ENCODE measurements at regions not wholly inside any gene's neighbourhood (a gene's known extent, or its start where the extent isn't known, plus 50 kb on each side); places are given as distances from the start of the nearest gene placed in this dataset.
A peak's percentile ranks its signal among the peaks of the same experiment; 100 is the strongest.
"Not testable (repeated sequence)": the region's sequence is repeated elsewhere in the genome, so short reads cannot be mapped to it uniquely, and the experiment has no call there.

- no peak overlapping the region for H3K27ac ChIP-seq
- TF ChIP-seq, protein P1, sequence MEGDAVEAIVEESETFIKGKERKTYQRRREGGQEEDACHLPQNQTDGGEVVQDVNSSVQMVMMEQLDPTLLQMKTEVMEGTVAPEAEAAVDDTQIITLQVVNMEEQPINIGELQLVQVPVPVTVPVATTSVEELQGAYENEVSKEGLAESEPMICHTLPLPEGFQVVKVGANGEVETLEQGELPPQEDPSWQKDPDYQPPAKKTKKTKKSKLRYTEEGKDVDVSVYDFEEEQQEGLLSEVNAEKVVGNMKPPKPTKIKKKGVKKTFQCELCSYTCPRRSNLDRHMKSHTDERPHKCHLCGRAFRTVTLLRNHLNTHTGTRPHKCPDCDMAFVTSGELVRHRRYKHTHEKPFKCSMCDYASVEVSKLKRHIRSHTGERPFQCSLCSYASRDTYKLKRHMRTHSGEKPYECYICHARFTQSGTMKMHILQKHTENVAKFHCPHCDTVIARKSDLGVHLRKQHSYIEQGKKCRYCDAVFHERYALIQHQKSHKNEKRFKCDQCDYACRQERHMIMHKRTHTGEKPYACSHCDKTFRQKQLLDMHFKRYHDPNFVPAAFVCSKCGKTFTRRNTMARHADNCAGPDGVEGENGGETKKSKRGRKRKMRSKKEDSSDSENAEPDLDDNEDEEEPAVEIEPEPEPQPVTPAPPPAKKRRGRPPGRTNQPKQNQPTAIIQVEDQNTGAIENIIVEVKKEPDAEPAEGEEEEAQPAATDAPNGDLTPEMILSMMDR (IDR thresholded peaks at IDR 0.05; ENCODE audit: low read depth, low read length, missing control alignments) = no peak
- in situ Hi-C loops (cut with HindIII; ENCODE audit: low pct_ligation_motif_present, low sequenced_read_pairs) = no loop called here
- H3K27me3 ChIP-seq (replicated peaks) = no peaks in the 10 kb centered on the region
- DNase-seq = peak; percentile 73
- no peak overlapping the region for H3K4me3 ChIP-seq (ENCODE audit: low read depth, low read length)
- H3K36me3 ChIP-seq (replicated peaks) = no peaks in the 10 kb centered on the region
Observed at GRCh38 chr5:84885485-84886258, 501.0 kb upstream of the EDIL3 start.

DNA sequence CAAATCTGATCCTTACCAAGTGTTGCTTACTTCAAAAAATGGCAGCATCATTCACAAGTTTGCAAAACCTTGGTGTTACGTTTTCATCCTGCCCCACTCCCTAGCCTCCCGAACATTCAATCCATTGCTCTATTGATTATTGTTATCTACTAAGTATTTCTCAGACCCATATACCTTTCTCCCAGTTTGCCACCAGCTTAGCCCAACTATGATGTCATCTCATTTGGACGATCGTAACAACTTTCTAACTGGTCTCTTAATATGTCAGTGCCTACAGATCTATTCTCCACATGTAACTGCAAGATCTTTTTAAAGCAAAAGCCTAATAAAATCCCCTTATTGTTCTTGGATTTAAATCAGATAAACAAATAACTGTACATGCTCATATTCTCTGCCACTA lies 497.1 kb upstream of the EDIL3 start:
- TF ChIP-seq, protein P1 (IDR thresholded peaks at IDR 0.05; ENCODE audit: low read depth, low read length, missing control alignments) = no peak
- Histone ChIP-seq H3K27me3 (replicated peaks) (no peaks in the 10 kb centered on the region), H3K4me3 (ENCODE audit: low read depth, low read length) (no peak overlapping the region), H3K27ac (no peak overlapping the region), H3K36me3 (replicated peaks) (no peaks in the 10 kb centered on the region)
- in situ Hi-C loops (cut with HindIII; ENCODE audit: low pct_ligation_motif_present, low sequenced_read_pairs) = no loop called here
- DNase-seq = no peak

DNA sequence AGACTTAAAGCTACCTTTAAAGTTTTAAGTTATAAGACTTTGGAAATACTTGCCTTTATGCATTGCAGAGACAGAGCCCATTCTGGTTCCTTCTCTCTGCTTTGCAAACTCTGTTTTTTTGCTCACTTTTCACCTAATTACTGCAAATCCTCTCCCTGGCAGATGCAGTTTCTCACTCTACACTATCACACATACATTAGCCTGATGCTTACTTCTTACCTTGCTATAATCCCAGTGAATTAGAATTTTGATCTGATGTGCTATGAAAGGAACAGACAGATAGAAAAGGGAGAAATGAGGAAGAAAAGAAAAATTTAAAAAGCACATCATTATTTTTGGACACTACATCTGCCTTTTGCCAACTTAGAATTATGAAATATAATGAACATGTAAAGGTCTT lies 489.5 kb upstream of the EDIL3 start:
- no peak for DNase-seq
- H3K36me3 ChIP-seq (replicated peaks) = no peaks in the 10 kb centered on the region
- in situ Hi-C loops (cut with HindIII; ENCODE audit: low pct_ligation_motif_present, low sequenced_read_pairs) = no loop called here
- H3K27me3 ChIP-seq (replicated peaks) = no peaks in the 10 kb centered on the region
- no peak overlapping the region for H3K4me3 ChIP-seq (ENCODE audit: low read depth, low read length)
- H3K27ac ChIP-seq = no peak overlapping the region
- TF ChIP-seq, protein P1 (IDR thresholded peaks at IDR 0.05; ENCODE audit: low read depth, low read length, missing control alignments) = no peak

- in situ Hi-C loops (cut with HindIII; ENCODE audit: low pct_ligation_motif_present, low sequenced_read_pairs) = no loop called here
- no peaks in the 10 kb centered on the region for H3K27me3 ChIP-seq (replicated peaks)
- no peaks in the 10 kb centered on the region for H3K36me3 ChIP-seq (replicated peaks)
- no peak overlapping the region for H3K27ac ChIP-seq
- TF ChIP-seq, protein P1 (IDR thresholded peaks at IDR 0.05; ENCODE audit: low read depth, low read length, missing control alignments) = no peak
- H3K4me3 ChIP-seq (ENCODE audit: low read depth, low read length) = no peak overlapping the region
- no peak for DNase-seq
Observed at GRCh38 chr5:84872768-84873167, 488.1 kb upstream of the EDIL3 start.

- TF ChIP-seq, protein P1 (IDR thresholded peaks at IDR 0.05; ENCODE audit: low read depth, low read length, missing control alignments) = no peak
- in situ Hi-C loops (cut with HindIII; ENCODE audit: low pct_ligation_motif_present, low sequenced_read_pairs) = no loop called here
- no peak overlapping the region for H3K27ac ChIP-seq
- H3K36me3 ChIP-seq (replicated peaks) = no peaks in the 10 kb centered on the region
- no peaks in the 10 kb centered on the region for H3K27me3 ChIP-seq (replicated peaks)
- no peak overlapping the region for H3K4me3 ChIP-seq (ENCODE audit: low read depth, low read length)
- no peak for DNase-seq
Observed at GRCh38 chr5:84870369-84870768, 485.7 kb upstream of the EDIL3 start.

- no peak overlapping the region for H3K27ac ChIP-seq
- DNase-seq = no peak
- H3K27me3 ChIP-seq (replicated peaks) = no peaks in the 10 kb centered on the region
- TF ChIP-seq, protein P1 (IDR thresholded peaks at IDR 0.05; ENCODE audit: low read depth, low read length, missing control alignments) = no peak
- no peak overlapping the region for H3K4me3 ChIP-seq (ENCODE audit: low read depth, low read length)
- no peaks in the 10 kb centered on the region for H3K36me3 ChIP-seq (replicated peaks)
- in situ Hi-C loops (cut with HindIII; ENCODE audit: low pct_ligation_motif_present, low sequenced_read_pairs) = no loop called here
Observed at GRCh38 chr5:84869675-84870074, 485.0 kb upstream of the EDIL3 start.

DNA sequence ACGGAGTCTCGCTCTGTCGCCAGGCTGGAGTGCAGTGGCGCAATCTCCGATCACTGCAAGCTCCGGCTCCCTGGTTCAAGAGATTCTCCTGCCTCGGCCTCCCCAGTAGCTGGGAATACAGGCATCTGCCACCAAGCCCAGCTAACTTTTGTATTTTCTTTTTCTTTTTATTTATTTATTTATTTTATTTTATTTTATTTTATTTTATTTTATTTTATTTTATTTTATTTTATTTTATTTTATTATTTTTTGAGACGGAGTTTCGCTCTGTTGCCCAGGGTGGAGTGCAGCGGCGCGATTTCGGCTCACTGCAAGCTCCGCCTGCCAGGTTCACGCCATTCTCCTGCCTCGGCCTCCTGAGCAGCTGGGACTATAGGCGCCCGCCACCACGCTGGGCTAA lies 479.3 kb upstream of the EDIL3 start:
- H3K27ac ChIP-seq; DNase-seq; in situ Hi-C loops (cut with HindIII; ENCODE audit: low pct_ligation_motif_present, low sequenced_read_pairs); H3K36me3 ChIP-seq (replicated peaks); H3K4me3 ChIP-seq (ENCODE audit: low read depth, low read length); H3K27me3 ChIP-seq (replicated peaks): not testable (repeated sequence)

All from brain microvascular endothelial cell (primary cell).